ENCODE measurements at regions not wholly inside any gene's neighbourhood (a gene's known extent, or its start where the extent isn't known, plus 50 kb on each side); places are given as distances from the start of the nearest gene placed in this dataset.

- no peak for ATAC-seq
- no peak for TF ChIP-seq CREB5 (CRISPR knock-in tag; IDR thresholded peaks at IDR 0.05; ENCODE audit: low read depth)
- no peak for TF ChIP-seq ZFP3 (CRISPR knock-in tag; IDR thresholded peaks at IDR 0.05)
- TF ChIP-seq PPARA (CRISPR knock-in tag; IDR thresholded peaks at IDR 0.05; ENCODE audit: borderline replicate concordance) = no peak
- TF ChIP-seq RARB (CRISPR knock-in tag; IDR thresholded peaks at IDR 0.05) = no peak
- no peak for TF ChIP-seq ISL1 (CRISPR knock-in tag; IDR thresholded peaks at IDR 0.05)
- no peak for TF ChIP-seq ZNF565 (CRISPR knock-in tag; conservative IDR thresholded peaks at IDR 0.05; ENCODE audit: low read depth)
- no peak for TF ChIP-seq BACH2 (CRISPR knock-in tag; IDR thresholded peaks at IDR 0.05; ENCODE audit: borderline replicate concordance)
- TF ChIP-seq ESRRG (CRISPR knock-in tag; IDR thresholded peaks at IDR 0.05) = no peak
Observed at GRCh38 chr11:134583397-134583990, 171.5 kb upstream of the B3GAT1 start.

GRCh38 chr11:134582770-134583095 lies 170.7 kb upstream of the B3GAT1 start:
- ATAC-seq = no peak

DNA sequence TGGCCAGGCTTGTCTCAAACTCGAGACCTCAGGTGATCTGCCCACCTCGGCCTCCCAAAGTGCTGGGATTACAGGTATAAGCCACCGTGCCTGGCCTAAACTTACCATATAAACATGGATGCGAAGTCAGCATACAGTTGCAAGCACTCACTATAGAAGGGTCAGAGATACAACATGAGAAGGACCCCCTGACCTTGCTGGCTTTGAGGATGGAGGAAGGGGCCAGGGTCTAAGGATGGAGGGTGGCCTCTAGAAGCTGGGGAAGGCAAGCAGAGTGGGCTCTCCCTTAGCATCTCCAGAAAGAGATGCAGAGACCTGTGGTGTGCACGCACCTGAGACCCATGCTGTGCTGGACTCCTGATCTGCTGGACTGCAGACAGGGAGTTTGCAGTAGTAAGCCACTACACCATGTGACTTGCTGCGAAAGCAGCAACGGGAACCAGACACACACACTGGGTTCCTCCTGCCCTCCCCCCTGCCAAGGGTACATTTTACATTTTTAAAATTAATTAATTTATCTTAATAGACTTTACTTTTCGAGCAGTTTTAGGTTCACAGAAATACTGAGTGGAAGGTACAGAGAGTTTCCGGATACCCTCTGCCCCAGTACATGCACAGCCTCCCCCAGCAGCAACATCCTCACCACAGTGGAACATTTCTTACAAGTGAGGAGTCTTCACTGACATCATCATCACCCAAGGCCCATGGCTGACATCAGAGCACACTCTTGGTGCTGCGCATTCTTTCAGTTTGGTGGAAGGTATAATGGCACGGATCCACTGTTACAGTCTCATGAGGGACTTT lies 170.1 kb upstream of the B3GAT1 start:
- no peak for TF ChIP-seq SNAI2 (CRISPR knock-in tag; IDR thresholded peaks at IDR 0.05)
- no peak for TF ChIP-seq ZFP30 (CRISPR knock-in tag; IDR thresholded peaks at IDR 0.05)
- TF ChIP-seq TCF4 (CRISPR knock-in tag; IDR thresholded peaks at IDR 0.05; ENCODE audit: borderline replicate concordance) = no peak
- no peak for TF ChIP-seq CREB5 (CRISPR knock-in tag; IDR thresholded peaks at IDR 0.05; ENCODE audit: low read depth)
- no peak for TF ChIP-seq ISL1 (CRISPR knock-in tag; IDR thresholded peaks at IDR 0.05)
- no peak for TF ChIP-seq ARNTL (CRISPR knock-in tag; IDR thresholded peaks at IDR 0.05; ENCODE audit: borderline replicate concordance, low read depth)
- no peak for TF ChIP-seq ZC3H10 (CRISPR knock-in tag; IDR thresholded peaks at IDR 0.05)
- no peak for TF ChIP-seq GLIS3 (CRISPR knock-in tag; IDR thresholded peaks at IDR 0.05)
- TF ChIP-seq OSR1 (CRISPR knock-in tag; IDR thresholded peaks at IDR 0.05) = no peak
- no peak for TF ChIP-seq ZNF8 (CRISPR knock-in tag; IDR thresholded peaks at IDR 0.05)
- no peak for TF ChIP-seq CSDC2 (CRISPR knock-in tag; IDR thresholded peaks at IDR 0.05)
- TF ChIP-seq ZFP3 (CRISPR knock-in tag; IDR thresholded peaks at IDR 0.05) = no peak
- no peak for TF ChIP-seq ZNF565 (CRISPR knock-in tag; conservative IDR thresholded peaks at IDR 0.05; ENCODE audit: low read depth)
- TF ChIP-seq TOX (CRISPR knock-in tag; IDR thresholded peaks at IDR 0.05; ENCODE audit: borderline replicate concordance) = no peak
- no peak for TF ChIP-seq PPARA (CRISPR knock-in tag; IDR thresholded peaks at IDR 0.05; ENCODE audit: borderline replicate concordance)
- no peak for TF ChIP-seq RARB (CRISPR knock-in tag; IDR thresholded peaks at IDR 0.05)
- no peak for ATAC-seq

More at GRCh38 chr11:134582770-134583095, 170.7 kb upstream of the B3GAT1 start:
- TF ChIP-seq CREB5 (CRISPR knock-in tag; IDR thresholded peaks at IDR 0.05; ENCODE audit: low read depth) = no peak
- no peak for TF ChIP-seq CSRNP3 (CRISPR knock-in tag; IDR thresholded peaks at IDR 0.05)
- TF ChIP-seq, protein P1, sequence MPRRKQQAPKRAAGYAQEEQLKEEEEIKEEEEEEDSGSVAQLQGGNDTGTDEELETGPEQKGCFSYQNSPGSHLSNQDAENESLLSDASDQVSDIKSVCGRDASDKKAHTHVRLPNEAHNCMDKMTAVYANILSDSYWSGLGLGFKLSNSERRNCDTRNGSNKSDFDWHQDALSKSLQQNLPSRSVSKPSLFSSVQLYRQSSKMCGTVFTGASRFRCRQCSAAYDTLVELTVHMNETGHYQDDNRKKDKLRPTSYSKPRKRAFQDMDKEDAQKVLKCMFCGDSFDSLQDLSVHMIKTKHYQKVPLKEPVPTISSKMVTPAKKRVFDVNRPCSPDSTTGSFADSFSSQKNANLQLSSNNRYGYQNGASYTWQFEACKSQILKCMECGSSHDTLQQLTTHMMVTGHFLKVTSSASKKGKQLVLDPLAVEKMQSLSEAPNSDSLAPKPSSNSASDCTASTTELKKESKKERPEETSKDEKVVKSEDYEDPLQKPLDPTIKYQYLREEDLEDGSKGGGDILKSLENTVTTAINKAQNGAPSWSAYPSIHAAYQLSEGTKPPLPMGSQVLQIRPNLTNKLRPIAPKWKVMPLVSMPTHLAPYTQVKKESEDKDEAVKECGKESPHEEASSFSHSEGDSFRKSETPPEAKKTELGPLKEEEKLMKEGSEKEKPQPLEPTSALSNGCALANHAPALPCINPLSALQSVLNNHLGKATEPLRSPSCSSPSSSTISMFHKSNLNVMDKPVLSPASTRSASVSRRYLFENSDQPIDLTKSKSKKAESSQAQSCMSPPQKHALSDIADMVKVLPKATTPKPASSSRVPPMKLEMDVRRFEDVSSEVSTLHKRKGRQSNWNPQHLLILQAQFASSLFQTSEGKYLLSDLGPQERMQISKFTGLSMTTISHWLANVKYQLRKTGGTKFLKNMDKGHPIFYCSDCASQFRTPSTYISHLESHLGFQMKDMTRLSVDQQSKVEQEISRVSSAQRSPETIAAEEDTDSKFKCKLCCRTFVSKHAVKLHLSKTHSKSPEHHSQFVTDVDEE (CRISPR knock-in tag; IDR thresholded peaks at IDR 0.05) = no peak
- no peak for TF ChIP-seq SNAI2 (CRISPR knock-in tag; IDR thresholded peaks at IDR 0.05)
